Caco-2 (cell line): ENCODE measurements at regions not wholly inside any gene's neighbourhood (a gene's known extent, or its start where the extent isn't known, plus 50 kb on each side); places are given as distances from the start of the nearest gene placed in this dataset.

Source experiments
- BruUV-seq: library from RNA; stranded (reverse); fragments of 400-500 nt; replicated peaks from 2 replicates; lab custom pipeline; 2021; lab: Mats Ljungman, UMichigan
- CTCF ChIA-PET: fragments of 300-600 bp; sonication (Branson Sonifier 250); formaldehyde crosslinking; loops from one replicate; lab custom pipeline; 2022; ENCODE audit warnings: antibody characterized with exemption; lab: Charles Lee
- POLR2A ChIA-PET: fragments of 300-600 bp; sonication (Branson Sonifier 250); formaldehyde crosslinking; loops from one replicate; lab custom pipeline; 2022; ENCODE audit warnings: antibody characterized with exemption; lab: Charles Lee
- DNase-seq, 2 experiments: peaks; one replicate each; pipeline versions ENCODE4 v3.0.0 to v3.0.0-alpha.2; 2020 to 2022
- H3K27me3 ChIP-seq: replicated peaks from 2 replicates; pipeline ENCODE4 v1.6.0; 2011; ENCODE audit warnings: low read length; ENCODE audit not compliant: control insufficient read depth, insufficient read depth
- H3K36me3 ChIP-seq: 2 replicates; pipeline ENCODE4 v1.5.1; 2011; ENCODE audit warnings: low read length; ENCODE audit not compliant: control insufficient read depth, insufficient read depth
- H3K4me1 ChIP-seq: fragments of 250-450 bp; sonication (Bioruptor Pico); 2 replicates; pipeline ENCODE4 v1.5.1; 2020; ENCODE audit warnings: mild to moderate bottlenecking
- H3K4me3 ChIP-seq: 2 replicates; pipeline ENCODE4 v1.5.1; 2011; ENCODE audit warnings: low read depth, mild to moderate bottlenecking, control low read depth, low read length
- H3K9me3 ChIP-seq: fragments of 250-450 bp; sonication (Bioruptor Pico); 2 replicates; pipeline ENCODE4 v1.5.1; 2020; ENCODE audit warnings: mild to moderate bottlenecking, moderate library complexity
- H3K27ac Mint-ChIP-seq: one replicate; pipeline ENCODE4 v1.8.0; 2022; ENCODE audit warnings: mixed read lengths; ENCODE audit not compliant: unreplicated experiment
- H3K27me3 Mint-ChIP-seq: one replicate; pipeline ENCODE4 v1.8.0; 2022; ENCODE audit warnings: mixed read lengths; ENCODE audit not compliant: insufficient read depth, unreplicated experiment
- H3K36me3 Mint-ChIP-seq: one replicate; pipeline ENCODE4 v1.8.0; 2022; ENCODE audit warnings: mild to moderate bottlenecking, mixed read lengths; ENCODE audit not compliant: insufficient read depth, unreplicated experiment
- H3K4me1 Mint-ChIP-seq: one replicate; pipeline ENCODE4 v1.8.0; 2022; ENCODE audit warnings: low read depth, mixed read lengths; ENCODE audit not compliant: unreplicated experiment
- H3K4me3 Mint-ChIP-seq: one replicate; pipeline ENCODE4 v1.8.0; 2022; ENCODE audit warnings: mild to moderate bottlenecking, moderate library complexity, mixed read lengths; ENCODE audit not compliant: unreplicated experiment
- H3K9me3 Mint-ChIP-seq: one replicate; pipeline ENCODE4 v1.8.0; 2022; ENCODE audit warnings: mixed read lengths; ENCODE audit not compliant: unreplicated experiment
- CTCF ChIP-seq, 2 experiments: fragments of 200-600 bp in 1 of 2; IDR thresholded peaks; 1 replicate in 1 of 2; 2 replicates in 1 of 2; pipeline versions ENCODE4 v1.5.1 to v1.8.0; 2011 to 2022; ENCODE audit warnings: antibody characterized with exemption in 1 of 2, control low read depth in 1 of 2, inconsistent platforms in 1 of 2, low read depth in 1 of 2, low read length in 1 of 2, mild to moderate bottlenecking in 1 of 2, moderate library complexity in 1 of 2; ENCODE audit not compliant: insufficient read depth in 1 of 2, severe bottlenecking in 1 of 2, unreplicated experiment in 1 of 2
- intact Hi-C: fragments of 100-400 bp; cut with micrococcal nuclease; formaldehyde crosslinking; loops from one replicate; pipeline ENCODE4 v1.10.0; 2022; ENCODE audit not compliant: unreplicated experiment

DNA sequence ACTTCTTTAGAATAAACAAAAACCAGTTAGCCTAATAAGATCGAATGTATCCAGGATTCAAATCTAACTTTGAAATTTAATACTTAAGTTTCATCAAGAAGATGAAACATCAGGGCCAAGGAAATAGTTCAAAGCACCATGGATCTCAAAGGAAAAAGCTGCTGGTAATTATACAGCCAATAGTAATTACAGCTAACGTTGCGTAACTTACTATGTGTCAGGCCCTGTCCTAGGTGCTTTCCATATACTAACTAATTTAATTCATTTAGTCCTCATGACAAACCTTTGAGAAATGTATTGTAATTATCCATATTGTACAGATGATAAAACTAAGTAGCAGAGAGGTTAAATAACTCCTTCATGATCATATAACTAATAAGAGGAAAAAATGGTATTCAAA lies 598.6 kb downstream of the NYAP2 start:
- TF ChIP-seq CTCF (IDR thresholded peaks at IDR 0.05; ENCODE audit: insufficient read depth in 1 of 2, low read depth in 1 of 2, low read length in 1 of 2, severe bottlenecking in 1 of 2, unreplicated experiment in 1 of 2) = no peak
- no TSS peak for BruUV-seq
- CTCF ChIA-PET = no interaction called here
- no peak overlapping the region for H3K27ac Mint-ChIP-seq
- POLR2A ChIA-PET = no interaction called here
- no peak for DNase-seq
- no peaks in the 10 kb centered on the region for H3K36me3 Mint-ChIP-seq
- H3K9me3 Mint-ChIP-seq = peaks cover 15% of the 10 kb centered on the region
- no peaks in the 10 kb centered on the region for H3K4me1 ChIP-seq
- no peak overlapping the region for H3K4me3 ChIP-seq
- H3K27me3 ChIP-seq = no peaks in the 10 kb centered on the region
- H3K36me3 ChIP-seq = no peaks in the 10 kb centered on the region
- H3K4me1 Mint-ChIP-seq = no peaks in the 10 kb centered on the region
- no peaks in the 10 kb centered on the region for H3K9me3 ChIP-seq
- no peak overlapping the region for H3K4me3 Mint-ChIP-seq
- no peaks in the 10 kb centered on the region for H3K27me3 Mint-ChIP-seq
- intact Hi-C loops = no loop called here

- Histone ChIP-seq H3K4me1 (no peaks in the 10 kb centered on the region), H3K27me3 (no peaks in the 10 kb centered on the region), H3K4me3 (no peak overlapping the region), H3K36me3 (no peaks in the 10 kb centered on the region), H3K9me3 (no peaks in the 10 kb centered on the region)
- BruUV-seq = no TSS peak
- TF ChIP-seq CTCF (IDR thresholded peaks at IDR 0.05; ENCODE audit: insufficient read depth in 1 of 2, low read depth in 1 of 2, low read length in 1 of 2, severe bottlenecking in 1 of 2, unreplicated experiment in 1 of 2) = no peak
- Mint-ChIP-seq H3K9me3 (peaks cover 11% of the 10 kb centered on the region), H3K27me3 (no peaks in the 10 kb centered on the region), H3K4me3 (no peak overlapping the region), H3K27ac (no peak overlapping the region), H3K36me3 (no peaks in the 10 kb centered on the region), H3K4me1 (no peaks in the 10 kb centered on the region)
- no peak for DNase-seq
- intact Hi-C loops = no loop called here
- ChIA-PET POLR2A (no interaction called here), CTCF (no interaction called here)
Measured at GRCh38 chr2:225996462-225996828, 596.9 kb downstream of the NYAP2 start.

GRCh38 chr2:225995796-225996461 lies 596.4 kb downstream of the NYAP2 start:
- BruUV-seq = no TSS peak
- Histone ChIP-seq H3K9me3 (no peaks in the 10 kb centered on the region), H3K27me3 (no peaks in the 10 kb centered on the region), H3K4me3 (no peak overlapping the region), H3K4me1 (no peaks in the 10 kb centered on the region), H3K36me3 (no peaks in the 10 kb centered on the region)
- Mint-ChIP-seq H3K9me3 (peaks cover 17% of the 10 kb centered on the region), H3K27me3 (no peaks in the 10 kb centered on the region), H3K4me3 (no peak overlapping the region), H3K36me3 (no peaks in the 10 kb centered on the region), H3K27ac (no peak overlapping the region), H3K4me1 (no peaks in the 10 kb centered on the region)
- ChIA-PET POLR2A (no interaction called here), CTCF (no interaction called here)
- intact Hi-C loops = no loop called here
- no peak for DNase-seq
- no peak for TF ChIP-seq CTCF (IDR thresholded peaks at IDR 0.05; ENCODE audit: insufficient read depth in 1 of 2, low read depth in 1 of 2, low read length in 1 of 2, severe bottlenecking in 1 of 2, unreplicated experiment in 1 of 2)
